OCI-LY7 (cell line): ENCODE measurements at regions not wholly inside any gene's neighbourhood (a gene's known extent, or its start where the extent isn't known, plus 50 kb on each side); places are given as distances from the start of the nearest gene placed in this dataset.

Experiments used
- EZH2phosphoT487 ChIP-seq: fragments of 200-600 bp; sonication (generic); IDR thresholded peaks from 2 replicates; pipeline ENCODE4 v1.6.1; 2018; ENCODE audit warnings: low read depth, borderline replicate concordance, mild to moderate bottlenecking, mixed run types, antibody characterized with exemption, low read length, moderate library complexity, mixed read lengths
- TF ChIP-seq, protein P1 (sequence below): fragments of 200-600 bp; sonication (generic); conservative IDR thresholded peaks from 2 replicates; pipeline ENCODE4 v1.5.1; 2014; ENCODE audit warnings: mild to moderate bottlenecking, antibody characterized with exemption, low read length, moderate library complexity, mixed read lengths

DNA sequence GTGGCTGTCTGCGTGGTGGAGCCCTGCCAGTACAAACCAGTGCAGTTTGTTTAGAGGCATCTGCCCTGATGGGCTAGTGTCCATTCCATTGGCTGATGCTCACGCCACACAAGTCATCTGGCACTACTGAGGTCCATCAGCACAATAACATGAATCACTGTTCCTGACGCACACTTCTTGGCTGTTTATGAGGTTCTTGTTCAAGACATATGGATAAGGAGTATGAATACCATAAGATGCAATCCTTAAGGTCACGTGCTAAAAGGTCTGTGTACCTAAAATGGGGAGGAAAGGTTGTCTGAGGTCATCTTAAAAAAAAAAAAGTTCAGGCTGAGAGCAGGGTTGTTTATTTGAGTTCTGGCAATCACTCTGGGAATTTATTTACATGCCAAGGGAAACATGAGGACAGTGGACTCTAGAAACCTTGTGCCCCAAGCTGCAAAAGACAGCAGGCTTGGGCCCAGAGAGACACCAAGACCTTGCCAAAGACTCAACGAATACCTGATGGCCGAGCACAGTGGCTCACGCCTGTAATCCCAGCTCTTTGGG, 54.1 kb upstream of the SHLD1 start:
- TF ChIP-seq, protein P1, sequence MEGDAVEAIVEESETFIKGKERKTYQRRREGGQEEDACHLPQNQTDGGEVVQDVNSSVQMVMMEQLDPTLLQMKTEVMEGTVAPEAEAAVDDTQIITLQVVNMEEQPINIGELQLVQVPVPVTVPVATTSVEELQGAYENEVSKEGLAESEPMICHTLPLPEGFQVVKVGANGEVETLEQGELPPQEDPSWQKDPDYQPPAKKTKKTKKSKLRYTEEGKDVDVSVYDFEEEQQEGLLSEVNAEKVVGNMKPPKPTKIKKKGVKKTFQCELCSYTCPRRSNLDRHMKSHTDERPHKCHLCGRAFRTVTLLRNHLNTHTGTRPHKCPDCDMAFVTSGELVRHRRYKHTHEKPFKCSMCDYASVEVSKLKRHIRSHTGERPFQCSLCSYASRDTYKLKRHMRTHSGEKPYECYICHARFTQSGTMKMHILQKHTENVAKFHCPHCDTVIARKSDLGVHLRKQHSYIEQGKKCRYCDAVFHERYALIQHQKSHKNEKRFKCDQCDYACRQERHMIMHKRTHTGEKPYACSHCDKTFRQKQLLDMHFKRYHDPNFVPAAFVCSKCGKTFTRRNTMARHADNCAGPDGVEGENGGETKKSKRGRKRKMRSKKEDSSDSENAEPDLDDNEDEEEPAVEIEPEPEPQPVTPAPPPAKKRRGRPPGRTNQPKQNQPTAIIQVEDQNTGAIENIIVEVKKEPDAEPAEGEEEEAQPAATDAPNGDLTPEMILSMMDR = no peak
- TF ChIP-seq EZH2phosphoT487 = no peak
